Astrocyte of the spinal cord (primary cell): ENCODE measurements at regions not wholly inside any gene's neighbourhood (a gene's known extent, or its start where the extent isn't known, plus 50 kb on each side); places are given as distances from the start of the nearest gene placed in this dataset.

ENCODE experiments used
- DNase-seq: peaks from one replicate; pipeline ENCODE4 v3.0.0; 2011; ENCODE audit warnings: low read depth, low spot score
- H3K4me3 ChIP-seq: 2 replicates; pipeline ENCODE4 v1.5.1; 2011; ENCODE audit warnings: low read depth, mild to moderate bottlenecking, low read length, moderate library complexity
- in situ Hi-C: cut with HindIII; loops from 2 replicates; pipeline ENCODE4 v1.10.0; 2017; ENCODE audit warnings: low sequenced_read_pairs
- TF ChIP-seq, protein P1 (sequence below): IDR thresholded peaks from 2 replicates; pipeline ENCODE4 v1.5.1; 2012; ENCODE audit warnings: low read depth, mild to moderate bottlenecking, low read length, inconsistent platforms

DNA sequence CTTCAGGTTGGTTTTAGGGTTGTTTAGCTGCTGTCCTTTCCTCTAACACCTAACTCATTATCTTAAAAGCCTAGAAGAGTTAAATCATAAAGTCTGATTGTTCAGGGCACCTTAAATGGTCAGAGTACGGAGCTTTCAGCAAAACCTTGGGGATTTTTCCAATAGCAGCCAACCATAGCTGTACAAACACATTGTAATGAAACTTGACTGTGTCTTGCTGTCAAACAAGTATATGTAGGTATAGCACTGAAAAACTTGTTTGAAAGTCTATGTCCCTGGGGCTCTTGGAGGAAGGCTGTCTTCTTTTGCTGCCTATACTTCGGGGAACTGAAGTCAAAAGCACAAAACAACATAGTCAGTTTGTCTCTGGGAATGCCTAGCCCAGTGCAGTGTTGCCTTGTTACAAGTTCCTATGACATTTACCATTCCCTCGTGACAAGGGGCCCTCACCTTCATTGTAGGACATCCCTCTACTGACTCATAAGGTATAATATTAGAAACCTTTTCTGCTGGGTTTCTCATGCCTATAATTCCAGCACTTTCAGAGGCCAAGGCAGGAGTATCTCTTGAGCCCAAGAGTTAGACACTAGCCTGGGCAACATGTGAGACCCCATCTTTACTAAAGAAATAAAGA, 474.5 kb upstream of the NBEA start:
- TF ChIP-seq, protein P1, sequence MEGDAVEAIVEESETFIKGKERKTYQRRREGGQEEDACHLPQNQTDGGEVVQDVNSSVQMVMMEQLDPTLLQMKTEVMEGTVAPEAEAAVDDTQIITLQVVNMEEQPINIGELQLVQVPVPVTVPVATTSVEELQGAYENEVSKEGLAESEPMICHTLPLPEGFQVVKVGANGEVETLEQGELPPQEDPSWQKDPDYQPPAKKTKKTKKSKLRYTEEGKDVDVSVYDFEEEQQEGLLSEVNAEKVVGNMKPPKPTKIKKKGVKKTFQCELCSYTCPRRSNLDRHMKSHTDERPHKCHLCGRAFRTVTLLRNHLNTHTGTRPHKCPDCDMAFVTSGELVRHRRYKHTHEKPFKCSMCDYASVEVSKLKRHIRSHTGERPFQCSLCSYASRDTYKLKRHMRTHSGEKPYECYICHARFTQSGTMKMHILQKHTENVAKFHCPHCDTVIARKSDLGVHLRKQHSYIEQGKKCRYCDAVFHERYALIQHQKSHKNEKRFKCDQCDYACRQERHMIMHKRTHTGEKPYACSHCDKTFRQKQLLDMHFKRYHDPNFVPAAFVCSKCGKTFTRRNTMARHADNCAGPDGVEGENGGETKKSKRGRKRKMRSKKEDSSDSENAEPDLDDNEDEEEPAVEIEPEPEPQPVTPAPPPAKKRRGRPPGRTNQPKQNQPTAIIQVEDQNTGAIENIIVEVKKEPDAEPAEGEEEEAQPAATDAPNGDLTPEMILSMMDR = no peak
- in situ Hi-C loops = no loop called here
- H3K4me3 ChIP-seq = no peak overlapping the region
- DNase-seq = no peak

DNA sequence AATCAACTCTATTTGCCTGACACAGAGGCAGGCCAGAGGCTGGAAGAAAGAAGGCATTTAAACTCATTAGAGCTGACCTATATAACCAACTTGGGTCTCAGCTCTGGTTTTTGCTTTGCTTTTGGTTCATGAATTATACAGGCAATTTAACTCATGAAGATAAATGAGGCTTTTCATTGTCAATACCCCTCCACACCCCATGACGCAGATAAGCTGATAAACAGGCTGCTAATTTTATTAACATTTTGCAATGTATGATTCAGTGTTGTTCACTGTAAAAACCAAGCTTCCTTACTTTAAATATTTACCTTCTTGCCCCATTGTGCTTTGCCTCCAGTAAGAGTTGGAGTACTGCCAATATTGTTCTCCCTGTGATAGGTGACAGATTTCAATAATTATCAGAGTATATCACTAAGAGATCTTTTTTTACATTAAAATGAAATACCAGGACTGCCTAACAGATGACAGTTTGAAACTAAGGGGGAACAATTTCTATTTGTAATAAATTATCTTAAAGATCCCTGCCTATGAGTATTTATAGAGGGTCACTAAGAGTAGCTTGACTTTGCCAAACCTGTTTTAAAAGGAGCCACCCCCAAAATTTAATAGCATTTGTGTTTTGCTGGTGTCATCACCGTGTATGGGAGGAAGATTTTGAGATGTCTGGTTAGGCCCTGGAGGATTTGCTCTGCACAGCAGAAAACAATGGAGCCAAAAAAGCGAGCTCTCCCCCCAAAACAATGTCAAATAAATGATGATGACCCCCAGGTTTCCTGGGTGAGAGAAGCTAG, 472.7 kb upstream of the NBEA start:
- TF ChIP-seq, protein P1 = no peak
- no peak overlapping the region for H3K4me3 ChIP-seq
- in situ Hi-C loops = no loop called here
- peak; percentile 27 for DNase-seq

DNA sequence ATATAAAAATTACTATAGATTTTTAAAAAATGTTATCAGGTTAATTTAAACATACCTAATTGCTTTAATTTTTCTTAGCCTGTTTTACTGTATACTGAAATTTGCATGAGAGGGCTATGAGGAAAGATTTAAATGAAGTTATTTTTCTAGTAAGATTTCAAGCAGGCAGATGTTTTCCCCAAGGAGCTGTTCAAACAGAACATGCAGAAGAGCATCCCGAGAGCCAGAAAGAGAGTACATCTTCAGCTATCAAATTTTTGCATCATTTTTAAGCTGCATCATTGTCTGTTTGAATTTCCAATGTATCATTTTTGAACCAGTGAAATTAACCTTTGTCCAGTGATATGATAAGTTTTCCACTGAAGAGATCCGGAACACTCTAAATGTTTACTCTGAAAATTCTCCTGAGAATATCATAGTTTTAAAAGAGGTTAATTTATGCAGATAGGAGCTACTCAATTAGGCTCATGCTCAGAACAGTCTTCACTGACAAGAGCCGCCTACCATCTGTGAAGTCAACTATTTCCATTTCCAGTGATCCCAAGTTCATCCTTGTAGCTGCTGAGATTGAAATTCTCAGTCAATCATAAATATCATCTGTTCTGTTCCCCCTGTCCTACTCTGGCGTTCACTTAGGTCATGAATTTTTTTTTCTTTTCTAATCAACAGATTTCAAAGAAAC, 467.7 kb upstream of the NBEA start:
- in situ Hi-C loops = no loop called here
- no peak overlapping the region for H3K4me3 ChIP-seq
- no peak for DNase-seq
- TF ChIP-seq, protein P1 = no peak

DNA sequence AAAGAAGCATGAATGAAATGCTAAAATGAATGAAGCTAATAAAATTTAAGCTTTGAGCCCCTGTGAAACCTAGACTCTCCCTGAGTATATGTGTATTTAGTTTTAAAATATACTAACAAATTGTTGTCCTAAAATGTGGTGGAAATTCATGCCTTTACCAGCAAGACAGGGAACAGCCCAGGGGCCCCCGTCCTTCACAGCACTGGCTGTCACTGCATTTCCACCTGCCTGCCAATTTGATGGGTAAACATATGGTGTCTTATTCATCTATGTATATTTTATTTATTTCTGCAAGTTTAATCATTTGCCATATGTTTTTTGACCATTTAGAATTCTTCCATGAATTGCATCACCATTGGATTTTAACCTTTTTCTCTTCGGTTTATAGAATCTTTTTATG, 463.7 kb upstream of the NBEA start:
- H3K4me3 ChIP-seq = no peak overlapping the region
- no peak for DNase-seq
- in situ Hi-C loops = no loop called here
- TF ChIP-seq, protein P1 = no peak

DNA sequence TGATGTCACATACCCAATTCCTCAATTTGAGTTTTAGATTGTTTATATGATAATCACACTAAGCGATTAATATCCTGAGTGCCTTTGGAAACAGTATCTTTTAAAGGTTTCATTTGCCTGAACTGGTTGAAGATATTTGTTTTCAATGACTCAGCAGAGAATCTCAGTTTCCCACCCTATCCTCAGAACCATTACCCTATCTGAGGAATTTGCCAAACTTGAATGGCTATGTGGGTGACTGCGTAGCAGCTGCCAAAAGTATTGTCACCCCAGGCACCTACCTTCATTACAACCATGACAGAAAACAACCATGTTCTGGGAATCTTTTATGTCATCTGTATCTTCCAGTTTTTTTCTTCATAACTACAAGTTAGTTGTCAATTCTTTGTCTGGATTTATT, 440.1 kb upstream of the NBEA start:
- H3K4me3 ChIP-seq = no peak overlapping the region
- TF ChIP-seq, protein P1 = no peak
- in situ Hi-C loops = no loop called here
- DNase-seq = no peak

DNA sequence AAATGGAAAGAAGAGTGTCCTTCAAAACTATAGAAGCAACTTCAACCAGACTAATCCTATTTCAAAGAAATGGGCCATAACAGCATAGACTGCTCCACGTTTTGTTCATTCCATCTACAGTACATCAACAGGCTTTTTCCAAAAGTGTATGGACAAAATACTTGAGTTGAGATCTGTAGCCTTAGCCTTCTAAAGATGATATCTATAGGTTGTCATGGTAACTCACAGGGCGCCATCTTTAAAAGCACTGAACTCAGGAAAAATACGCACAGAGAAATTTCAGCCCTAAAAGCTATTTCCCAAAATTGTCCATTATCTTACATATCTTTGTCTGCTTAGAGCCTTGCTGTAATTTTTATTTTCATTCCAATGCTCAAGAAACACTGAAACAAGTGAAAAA, 439.4 kb upstream of the NBEA start:
- in situ Hi-C loops = no loop called here
- H3K4me3 ChIP-seq = no peak overlapping the region
- TF ChIP-seq, protein P1 = no peak
- DNase-seq = no peak
